RWPE1 (cell line): ENCODE measurements at regions not wholly inside any gene's neighbourhood (a gene's known extent, or its start where the extent isn't known, plus 50 kb on each side); places are given as distances from the start of the nearest gene placed in this dataset.

Experiments
- CTCF ChIA-PET: fragments of 350-600 bp; sonication (Branson Sonifier 250); formaldehyde crosslinking; extraction: SDS; loops from one replicate; lab custom pipeline; 2021; lab: Yijun Ruan, JAX
- POLR2A ChIA-PET: fragments of 400-600 bp; formaldehyde crosslinking; extraction: SDS; loops from one replicate; lab custom pipeline; 2020; ENCODE audit warnings: antibody characterized with exemption; ENCODE audit not compliant: low non-redundant PET; lab: Yijun Ruan, JAX
- DNase-seq: peaks from one replicate; pipeline ENCODE4 v3.0.0; 2012; ENCODE audit warnings: low spot score
- H3K27ac ChIP-seq: fragments of 450-650 bp; 2 replicates; pipeline ENCODE4 v1.5.1; 2017
- CTCF ChIP-seq: fragments of 450-650 bp; conservative IDR thresholded peaks from 2 replicates; pipeline ENCODE4 v1.5.1; 2017; ENCODE audit warnings: low read depth, mild to moderate bottlenecking

- TF ChIP-seq CTCF = no peak
- no peak overlapping the region for H3K27ac ChIP-seq
- ChIA-PET POLR2A (no interaction called here), CTCF (no interaction called here)
- DNase-seq = no peak
Measured at GRCh38 chr10:128879030-128879429, 588.0 kb upstream of the MGMT start.

GRCh38 chr10:128879441-128880140 is 587.5 kb upstream of the MGMT start:
- POLR2A ChIA-PET = no interaction called here

GRCh38 chr10:128880159-128880725 is 586.8 kb upstream of the MGMT start:
- no peak overlapping the region for H3K27ac ChIP-seq
- POLR2A ChIA-PET = no interaction called here
- no peak for DNase-seq
- no peak for TF ChIP-seq CTCF
- CTCF ChIA-PET = no interaction called here

More at GRCh38 chr10:128879441-128880140, 587.5 kb upstream of the MGMT start:
- TF ChIP-seq CTCF = no peak
- CTCF ChIA-PET = no interaction called here
- no peak overlapping the region for H3K27ac ChIP-seq
- no peak for DNase-seq

GRCh38 chr10:128881086-128881485 is 586.0 kb upstream of the MGMT start:
- no peak for TF ChIP-seq CTCF
- ChIA-PET POLR2A (no interaction called here), CTCF (no interaction called here)
- no peak overlapping the region for H3K27ac ChIP-seq
- DNase-seq = no peak

- no peak overlapping the region for H3K27ac ChIP-seq
- ChIA-PET POLR2A (no interaction called here), CTCF (no interaction called here)
- no peak for DNase-seq
- TF ChIP-seq CTCF = no peak
Measured at GRCh38 chr10:128883231-128884032, 583.6 kb upstream of the MGMT start.

GRCh38 chr10:128884033-128884425 is 583.0 kb upstream of the MGMT start:
- CTCF ChIA-PET = no interaction called here
- DNase-seq = no peak
- H3K27ac ChIP-seq = no peak overlapping the region
- POLR2A ChIA-PET = no interaction called here
- no peak for TF ChIP-seq CTCF
